NCI-H1694 treated with DMSO at 0.1 percent for 48 hours (cell line): ENCODE measurements at regions not wholly inside any gene's neighbourhood (a gene's known extent, or its start where the extent isn't known, plus 50 kb on each side); places are given as distances from the start of the nearest gene placed in this dataset.
"Not testable (repeated sequence)": the region's sequence is repeated elsewhere in the genome, so short reads cannot be mapped to it uniquely, and the experiment has no call there.

Experiments
- DNase-seq: peaks from one replicate; lab custom pipeline; 2025; lab: John Stamatoyannopoulos, UW

DNA sequence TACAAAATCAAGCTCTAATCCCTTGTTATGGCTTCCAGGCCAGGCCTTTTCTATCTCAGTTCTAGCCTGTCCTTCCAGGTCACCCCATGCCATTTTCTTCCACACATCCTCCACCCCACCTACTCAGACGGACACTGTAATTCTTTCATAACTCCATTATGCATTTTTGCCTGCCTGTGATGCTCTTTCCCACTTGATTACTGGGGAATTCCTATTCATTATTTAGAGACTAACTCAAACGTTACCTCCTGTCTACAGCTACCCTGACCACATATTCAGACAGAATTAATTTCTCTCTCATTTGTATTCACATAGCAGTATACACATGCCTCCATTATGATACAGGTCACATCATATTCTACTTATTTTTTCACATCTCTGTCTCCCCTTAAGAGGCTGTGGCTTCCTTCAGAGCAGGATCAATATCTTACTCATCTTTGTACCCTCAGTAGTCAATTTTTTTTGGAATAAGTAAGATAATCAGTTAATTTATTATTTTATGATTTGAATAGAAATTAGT is 156.5 kb upstream of the ZC3H12C start:
- DNase-seq: no peak

DNA sequence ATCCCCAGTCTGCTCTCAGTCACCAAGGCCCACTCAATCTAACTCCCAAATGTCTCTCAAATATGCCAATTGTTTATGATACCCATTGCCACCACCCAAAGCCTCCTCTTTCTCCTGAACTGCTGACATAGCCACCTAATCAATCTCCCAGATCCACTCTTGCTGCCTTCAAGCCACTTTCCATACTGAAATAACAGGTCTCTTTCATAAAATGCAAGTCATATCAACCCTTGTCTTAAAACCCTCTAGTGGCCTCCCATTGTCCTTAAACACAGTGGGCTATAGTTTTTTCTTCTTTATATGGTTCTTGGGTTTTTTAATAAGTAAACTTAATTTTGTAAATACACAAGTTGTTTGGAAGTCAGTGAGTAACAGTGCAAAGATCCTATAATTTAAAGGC is 155.2 kb upstream of the ZC3H12C start:
- no peak for DNase-seq

- peak; percentile 44 for DNase-seq
These were observed 153.9 kb upstream of the ZC3H12C start for GRCh38 chr11:109939166-109939810.

DNA sequence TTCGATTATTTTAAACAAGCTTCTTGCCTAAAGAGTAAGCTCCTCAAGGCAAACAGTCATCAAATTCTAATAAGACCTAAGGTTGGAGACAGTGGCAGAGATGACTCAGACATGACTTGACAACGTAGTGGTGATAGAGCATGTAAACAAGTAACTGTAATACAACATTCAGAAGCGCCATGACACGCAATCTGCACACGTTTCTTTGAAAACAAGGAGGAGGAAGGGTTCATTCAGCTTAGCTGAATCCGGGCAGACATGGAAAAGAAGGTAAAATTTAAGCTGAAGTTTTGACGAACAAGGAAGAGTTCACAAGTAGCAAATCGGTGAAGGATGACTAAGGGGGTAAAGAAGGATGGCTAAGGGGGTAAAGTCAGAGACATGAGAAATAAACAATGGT is 152.4 kb upstream of the ZC3H12C start:
- no peak for DNase-seq

- no peak for DNase-seq
These were observed 147.4 kb upstream of the ZC3H12C start for GRCh38 chr11:109945626-109946321.

DNA sequence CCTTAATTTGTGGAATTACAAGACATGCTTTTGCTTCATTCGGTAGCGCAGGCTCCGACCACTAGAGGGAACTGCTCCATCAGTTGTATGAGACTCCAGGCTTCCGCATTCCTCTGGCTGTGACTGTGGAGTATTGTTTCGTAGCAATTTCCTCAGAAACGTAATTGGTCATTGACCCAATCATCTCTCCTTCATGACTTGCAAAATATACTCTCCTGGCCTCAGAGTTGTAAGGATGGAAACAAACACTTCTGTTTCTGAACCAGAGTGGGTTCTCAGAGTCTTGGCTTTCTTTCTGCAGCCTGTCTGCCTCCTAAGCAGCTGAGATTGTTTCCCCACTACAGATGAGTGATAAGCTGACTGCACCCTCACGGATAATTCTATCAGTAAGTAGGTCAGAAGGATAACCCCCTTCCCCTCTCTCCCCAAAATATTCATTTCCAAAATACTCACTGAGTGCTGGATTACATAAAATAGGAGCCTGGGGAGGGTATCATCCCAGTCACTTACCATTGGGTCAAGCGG is 146.8 kb upstream of the ZC3H12C start:
- DNase-seq: peak; percentile 31

- no peak for DNase-seq
These were observed 138.7 kb upstream of the ZC3H12C start for GRCh38 chr11:109954534-109954933.

DNA sequence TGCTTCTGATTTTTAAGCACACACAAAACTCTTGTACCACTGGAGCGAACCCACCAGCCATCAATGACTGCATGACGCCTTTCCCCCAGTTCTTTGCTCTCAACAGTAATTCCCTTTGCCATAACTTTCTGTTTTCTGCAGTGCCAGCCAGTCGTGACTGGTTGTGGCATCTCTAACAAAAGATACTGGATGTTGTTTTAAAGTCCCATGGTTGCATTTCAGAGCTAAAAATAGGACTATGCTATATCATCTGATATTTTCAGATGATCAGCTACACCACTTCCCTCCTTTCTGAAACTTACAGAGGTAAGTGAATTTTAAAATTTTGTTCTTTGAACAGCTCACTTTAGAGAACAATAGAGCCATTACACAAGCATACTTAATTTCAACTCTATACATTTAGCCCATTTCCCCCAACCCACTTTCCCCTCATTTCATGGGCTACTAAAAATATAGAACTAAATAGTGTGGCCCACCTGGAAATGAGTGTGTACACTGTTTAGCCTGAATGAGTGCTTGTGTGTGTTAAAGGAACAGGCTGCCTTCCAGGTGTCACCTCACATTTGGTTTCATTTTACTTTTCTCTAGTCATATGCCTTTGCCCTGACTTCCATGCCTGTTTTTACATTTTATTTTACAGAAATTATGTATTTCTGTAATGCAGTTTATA is 136.9 kb upstream of the ZC3H12C start:
- DNase-seq: no peak

DNA sequence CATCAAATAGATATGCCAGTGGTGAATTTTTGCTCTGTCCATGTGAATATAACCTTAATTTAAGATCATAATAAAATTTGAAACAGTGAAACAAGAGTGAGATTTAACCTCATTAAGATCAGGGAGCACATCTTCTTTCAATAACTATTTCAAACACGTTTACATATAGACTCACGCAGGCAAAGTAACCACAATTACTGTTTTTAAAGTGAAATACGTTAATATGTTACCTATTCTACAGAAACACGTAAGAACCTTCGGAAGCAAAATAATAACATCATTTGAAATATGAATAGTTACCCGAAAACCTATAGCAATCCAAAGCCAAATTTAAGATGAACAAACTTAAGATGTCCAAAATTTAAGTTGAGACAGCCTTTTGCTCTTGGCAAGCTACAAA is 136.2 kb upstream of the ZC3H12C start:
- no peak for DNase-seq

DNA sequence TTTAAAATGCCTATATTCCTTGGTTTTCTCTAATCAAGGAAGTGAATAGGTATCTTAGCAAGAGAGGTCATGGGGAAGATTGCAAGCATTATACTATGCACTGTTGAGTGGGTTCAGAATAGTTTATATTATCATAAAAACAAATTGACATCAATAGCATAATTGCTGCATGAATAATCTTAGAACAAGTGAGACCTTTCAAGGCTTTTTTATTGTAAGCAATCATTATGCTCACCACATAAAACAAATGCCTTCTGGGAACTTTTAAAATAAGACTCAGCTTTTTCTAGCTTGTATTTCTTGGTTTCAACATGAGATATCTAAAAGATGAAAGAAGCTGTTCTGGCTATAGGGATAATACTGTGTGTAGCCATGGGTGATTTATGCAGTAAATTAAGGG is 135.6 kb upstream of the ZC3H12C start:
- DNase-seq: no peak

- DNase-seq: no peak
These were observed 134.9 kb upstream of the ZC3H12C start for GRCh38 chr11:109958131-109958820.

- no peak for DNase-seq
These were observed 134.4 kb upstream of the ZC3H12C start for GRCh38 chr11:109958821-109959166.

- no peak for DNase-seq
These were observed 132.4 kb upstream of the ZC3H12C start for GRCh38 chr11:109960831-109961230.

DNA sequence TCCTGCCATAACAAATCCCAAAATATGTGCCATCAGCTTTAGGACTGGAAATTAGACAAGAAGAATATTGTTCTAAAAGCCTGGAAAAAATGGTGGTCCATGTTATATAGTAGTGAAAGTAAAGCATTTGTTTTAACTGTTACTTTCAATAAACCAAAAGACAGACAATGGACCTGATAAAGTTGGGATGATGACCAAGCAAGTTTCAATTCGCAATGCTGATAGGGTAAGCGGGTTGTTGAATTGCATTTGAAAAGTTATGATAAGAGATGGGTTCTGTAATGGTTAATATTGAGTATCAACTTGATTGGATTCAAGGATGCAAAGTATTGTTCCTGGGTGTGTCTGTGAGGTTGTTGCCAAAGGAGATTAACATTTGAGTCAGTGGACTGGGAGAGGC is 131.9 kb upstream of the ZC3H12C start:
- DNase-seq: no peak

- no peak for DNase-seq
These were observed 130.1 kb upstream of the ZC3H12C start for GRCh38 chr11:109963101-109963500.

GRCh38 chr11:109964487-109964886 is 128.7 kb upstream of the ZC3H12C start:
- peak; percentile 24 for DNase-seq

- not testable (repeated sequence) for DNase-seq
These were observed 127.7 kb upstream of the ZC3H12C start for GRCh38 chr11:109965445-109965844.

GRCh38 chr11:109965926-109966325 is 127.3 kb upstream of the ZC3H12C start:
- DNase-seq: not testable (repeated sequence)

- not testable (repeated sequence) for DNase-seq
These were observed 126.1 kb upstream of the ZC3H12C start for GRCh38 chr11:109967136-109967535.

- DNase-seq: no peak
These were observed 124.9 kb upstream of the ZC3H12C start for GRCh38 chr11:109968299-109968698.

DNA sequence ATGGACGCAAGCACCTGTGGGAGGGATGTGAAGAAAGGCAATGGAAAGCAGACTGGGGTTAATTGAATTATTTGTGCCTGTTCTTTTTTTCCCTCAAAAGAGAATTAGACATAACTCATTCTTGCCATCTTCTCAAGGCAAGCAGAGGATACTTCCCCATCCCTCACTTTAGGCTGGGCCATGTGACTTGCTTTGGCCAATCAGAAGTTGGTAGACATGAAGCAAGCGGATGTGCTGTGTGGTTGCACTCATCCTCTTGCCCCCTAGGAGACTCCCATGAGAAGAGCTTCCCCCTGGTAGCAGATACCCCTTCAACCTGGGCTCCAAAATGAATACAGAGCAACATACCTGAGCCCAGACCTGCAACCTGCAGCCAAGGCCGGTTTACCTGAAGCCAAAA is 124.4 kb upstream of the ZC3H12C start:
- no peak for DNase-seq

DNA sequence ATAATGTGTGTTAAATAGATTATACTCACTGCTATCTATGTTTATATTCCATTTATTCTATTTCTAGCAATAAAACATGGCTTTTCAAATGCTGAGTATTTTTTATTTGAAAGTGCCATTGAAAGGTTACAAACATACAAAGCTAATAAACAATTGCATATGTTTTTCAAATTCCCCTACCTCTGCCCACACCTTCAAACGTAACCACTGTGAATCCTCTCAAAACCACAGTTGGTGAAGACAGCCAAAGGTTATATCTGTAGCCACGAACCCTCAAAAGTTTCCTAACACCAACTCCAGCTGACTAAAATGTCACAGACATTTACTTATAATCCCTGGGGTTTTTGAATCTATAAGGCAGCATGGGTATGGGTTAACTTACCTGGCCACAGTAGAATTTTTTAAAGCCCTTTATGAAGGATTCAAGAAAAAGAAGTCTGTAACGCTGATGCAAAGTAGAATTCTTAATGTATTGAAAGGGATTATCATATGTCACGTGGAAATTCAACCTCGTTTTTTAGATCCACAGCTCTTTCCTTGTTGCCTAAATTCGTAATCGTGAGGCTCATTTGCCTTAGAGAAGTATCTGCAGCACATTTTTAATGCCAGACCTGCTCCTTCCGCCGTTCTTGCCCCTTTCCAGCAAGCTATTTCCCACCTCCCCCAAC is 122.5 kb upstream of the ZC3H12C start:
- DNase-seq: no peak
